Endothelial cell of umbilical vein (primary cell): ENCODE measurements at regions not wholly inside any gene's neighbourhood (a gene's known extent, or its start where the extent isn't known, plus 50 kb on each side); places are given as distances from the start of the nearest gene placed in this dataset.

Experiments
- EZH2 ChIP-seq: IDR thresholded peaks from 2 replicates; pipeline ENCODE4 v1.6.1; 2012; ENCODE audit warnings: borderline replicate concordance, low read depth, mild to moderate bottlenecking, moderate library complexity, low read length, inconsistent platforms; ENCODE audit not compliant: severe bottlenecking
- FOS ChIP-seq: IDR thresholded peaks from 2 replicates; pipeline ENCODE4 v1.6.1; 2011; ENCODE audit warnings: mild to moderate bottlenecking, low read length, moderate library complexity, borderline replicate concordance; ENCODE audit not compliant: insufficient read depth
- GATA2 ChIP-seq: IDR thresholded peaks from 2 replicates; pipeline ENCODE4 v1.7.0; 2011; ENCODE audit warnings: low read depth, mild to moderate bottlenecking, moderate library complexity, mixed read lengths, low read length; ENCODE audit not compliant: insufficient read length, insufficient read depth
- JUN ChIP-seq: IDR thresholded peaks from 2 replicates; pipeline ENCODE4 v1.6.1; 2011; ENCODE audit warnings: borderline replicate concordance, low read depth; ENCODE audit not compliant: insufficient read length, insufficient read depth
- MAX ChIP-seq: IDR thresholded peaks from 2 replicates; pipeline ENCODE4 v1.6.1; 2011; ENCODE audit not compliant: insufficient read depth, insufficient read length
- MYC ChIP-seq: IDR thresholded peaks from one replicate; pipeline ENCODE4 v1.6.1; 2011; ENCODE audit warnings: mild to moderate bottlenecking, low read depth, low read length
- POLR2A ChIP-seq: IDR thresholded peaks from 2 replicates; pipeline ENCODE4 v1.6.1; 2012; ENCODE audit warnings: low read depth, mild to moderate bottlenecking, control low read depth, low read length
- POLR2AphosphoS5 ChIP-seq: IDR thresholded peaks from 2 replicates; pipeline ENCODE4 v1.6.1; 2012; ENCODE audit warnings: low read depth, mild to moderate bottlenecking, control low read depth, low read length, moderate library complexity; ENCODE audit not compliant: insufficient read depth
- TF ChIP-seq, protein P1 (sequence below), 2 donors: IDR thresholded peaks; 1 replicate in 1 of 2; 2 replicates in 1 of 2; pipeline ENCODE4 v1.5.1; 2011; ENCODE audit warnings: low read length in 2 of 2, mild to moderate bottlenecking in 2 of 2, moderate library complexity in 2 of 2, control low read depth in 1 of 2, inconsistent platforms in 1 of 2, low read depth in 1 of 2; ENCODE audit not compliant: insufficient read depth in 1 of 2; ENCODE audit errors: extremely low read depth in 1 of 2

DNA sequence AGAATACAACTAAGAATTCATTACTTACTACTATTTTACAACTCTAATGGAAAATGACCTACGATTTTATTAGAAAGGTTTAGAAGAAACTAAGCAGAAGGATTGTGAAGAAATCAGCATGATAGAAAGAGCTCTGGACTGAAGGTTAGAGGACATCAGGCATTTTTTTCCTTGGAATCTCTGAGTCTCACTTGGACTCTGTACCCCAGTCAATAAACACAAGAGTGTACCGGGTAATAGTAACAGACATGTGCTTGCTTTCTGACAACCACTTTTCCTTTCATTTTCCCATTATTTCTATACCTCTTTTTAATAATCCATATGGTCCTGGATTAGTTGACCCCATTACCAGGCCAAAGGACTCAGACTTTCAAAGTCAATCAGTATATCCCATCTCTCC lies 1240.9 kb upstream of the LRRTM3 start:
- TF ChIP-seq POLR2A, result no peak
- TF ChIP-seq POLR2AphosphoS5, result no peak
- TF ChIP-seq, protein P1, sequence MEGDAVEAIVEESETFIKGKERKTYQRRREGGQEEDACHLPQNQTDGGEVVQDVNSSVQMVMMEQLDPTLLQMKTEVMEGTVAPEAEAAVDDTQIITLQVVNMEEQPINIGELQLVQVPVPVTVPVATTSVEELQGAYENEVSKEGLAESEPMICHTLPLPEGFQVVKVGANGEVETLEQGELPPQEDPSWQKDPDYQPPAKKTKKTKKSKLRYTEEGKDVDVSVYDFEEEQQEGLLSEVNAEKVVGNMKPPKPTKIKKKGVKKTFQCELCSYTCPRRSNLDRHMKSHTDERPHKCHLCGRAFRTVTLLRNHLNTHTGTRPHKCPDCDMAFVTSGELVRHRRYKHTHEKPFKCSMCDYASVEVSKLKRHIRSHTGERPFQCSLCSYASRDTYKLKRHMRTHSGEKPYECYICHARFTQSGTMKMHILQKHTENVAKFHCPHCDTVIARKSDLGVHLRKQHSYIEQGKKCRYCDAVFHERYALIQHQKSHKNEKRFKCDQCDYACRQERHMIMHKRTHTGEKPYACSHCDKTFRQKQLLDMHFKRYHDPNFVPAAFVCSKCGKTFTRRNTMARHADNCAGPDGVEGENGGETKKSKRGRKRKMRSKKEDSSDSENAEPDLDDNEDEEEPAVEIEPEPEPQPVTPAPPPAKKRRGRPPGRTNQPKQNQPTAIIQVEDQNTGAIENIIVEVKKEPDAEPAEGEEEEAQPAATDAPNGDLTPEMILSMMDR (IDR thresholded peaks at IDR 0.05; ENCODE audit: extremely low read depth in 1 of 2, insufficient read depth in 1 of 2, low read depth in 1 of 2, low read length in 2 of 2), result no peak
- TF ChIP-seq EZH2, result no peak
- no peak for TF ChIP-seq MYC
- no peak for TF ChIP-seq FOS
- TF ChIP-seq GATA2, result no peak
- TF ChIP-seq JUN, result no peak
- TF ChIP-seq MAX, result no peak
